GM12878 (cell line): ENCODE measurements at regions not wholly inside any gene's neighbourhood (a gene's known extent, or its start where the extent isn't known, plus 50 kb on each side); places are given as distances from the start of the nearest gene placed in this dataset.

Experiments used
- ATAC-seq: fragments of 200-7000 bp; cut with Tn5 transposase; 3 replicates; pipeline ENCODE4 v1.9.1; 2020; ENCODE audit warnings: mild to moderate bottlenecking, moderate library complexity
- BruUV-seq: library from RNA; stranded (reverse); fragments of 400-500 nt; replicated peaks from 2 replicates; lab custom pipeline; 2021; lab: Mats Ljungman, UMichigan
- CTCF ChIA-PET: fragments of 300-600 bp; sonication (Branson Sonifier 250); formaldehyde crosslinking; extraction: SDS; loops from one replicate; lab custom pipeline; 2021; ENCODE audit warnings: inconsistent platforms; lab: Yijun Ruan, JAX
- POLR2A ChIA-PET: fragments of 350-600 bp; formaldehyde crosslinking; extraction: SDS; loops from one replicate; lab custom pipeline; 2021; ENCODE audit warnings: inconsistent platforms; lab: Charles Lee
- RAD21 ChIA-PET: fragments of 300-600 bp; sonication (Branson Sonifier 250); formaldehyde crosslinking; loops from one replicate; lab custom pipeline; 2023; ENCODE audit warnings: antibody characterized with exemption; ENCODE audit not compliant: unreplicated experiment; lab: Charles Lee
- SMC1A ChIA-PET: fragments of 300-600 bp; sonication (Branson Sonifier 250); formaldehyde crosslinking; loops from one replicate; lab custom pipeline; 2023; ENCODE audit not compliant: unreplicated experiment, uncharacterized antibody; lab: Charles Lee
- DNase-seq: peaks from one replicate; pipeline ENCODE4 v3.0.0-alpha.2; 2011; ENCODE audit warnings: low read depth, low spot score
- FAIRE-seq: peaks from 3 replicates; lab custom pipeline; 2011; peaks lifted over from hg19 to GRCh38; lab: Jason Lieb, UNC
- H2AFZ ChIP-seq: 2 replicates; pipeline ENCODE4 v1.6.0; 2011; ENCODE audit warnings: low read depth, low read length, control low read depth; ENCODE audit not compliant: control insufficient read depth
- H3K27ac ChIP-seq: 2 replicates; pipeline ENCODE4 v1.5.1; 2011; ENCODE audit warnings: control low read depth; ENCODE audit not compliant: control insufficient read depth, insufficient read depth
- H3K27me3 ChIP-seq, 2 experiments: replicated peaks in 1 of 2; 2 replicates each; pipeline versions ENCODE4 v1.6.0 to v1.6.1; 2011; ENCODE audit warnings: low read length in 1 of 2; ENCODE audit not compliant: control insufficient read depth in 2 of 2, insufficient read depth in 2 of 2
- H3K36me3 ChIP-seq, 2 experiments: 2 replicates each; pipeline ENCODE4 v1.5.1; 2011; ENCODE audit warnings: low read length in 1 of 2; ENCODE audit not compliant: control insufficient read depth in 2 of 2, insufficient read depth in 2 of 2
- H3K4me1 ChIP-seq: 2 replicates; pipeline ENCODE4 v1.6.1; 2011; ENCODE audit warnings: mild to moderate bottlenecking, low read length, moderate library complexity, mixed read lengths; ENCODE audit not compliant: control insufficient read depth, insufficient read depth
- H3K4me2 ChIP-seq: 2 replicates; pipeline ENCODE4 v1.6.0; 2011; ENCODE audit warnings: control low read depth; ENCODE audit not compliant: control insufficient read depth, insufficient read depth
- H3K4me3 ChIP-seq: fragments of 200-600 bp; sonication (generic); 2 replicates; pipeline ENCODE4 v1.5.1; 2016
- H3K79me2 ChIP-seq: 2 replicates; pipeline ENCODE4 v1.6.0; 2011; ENCODE audit warnings: low read length; ENCODE audit not compliant: control insufficient read depth, insufficient read depth
- H3K9ac ChIP-seq: 2 replicates; pipeline ENCODE4 v1.8.0; 2011; ENCODE audit warnings: low read length, control low read depth, mixed read lengths; ENCODE audit not compliant: control insufficient read depth, insufficient read depth
- H3K9me3 ChIP-seq: replicated peaks from 3 replicates; pipeline ENCODE4 v1.5.1; 2011; ENCODE audit warnings: mild to moderate bottlenecking, low read length; ENCODE audit not compliant: control insufficient read depth, insufficient read depth
- H4K20me1 ChIP-seq: 2 replicates; pipeline ENCODE4 v1.6.0; 2011; ENCODE audit not compliant: control insufficient read depth, insufficient read depth
- CEBPZ ChIP-seq: fragments of 150-350 bp; IDR thresholded peaks from 2 replicates; pipeline ENCODE4 v1.6.1; 2016; ENCODE audit warnings: low read depth, low read length
- CHD2 ChIP-seq: IDR thresholded peaks from 2 replicates; pipeline ENCODE4 v1.6.1; 2011; ENCODE audit warnings: low read depth, low read length, improper control_type of control experiment, borderline replicate concordance
- CREB1 ChIP-seq: IDR thresholded peaks from 2 replicates; pipeline ENCODE4 v1.6.1; 2012; ENCODE audit warnings: low read depth, mild to moderate bottlenecking, inconsistent platforms
- KAT2A ChIP-seq: conservative IDR thresholded peaks from 2 replicates; pipeline ENCODE4 v1.6.1; 2011; ENCODE audit warnings: low read depth, low read length; ENCODE audit not compliant: control insufficient read depth
- PBX3 ChIP-seq: IDR thresholded peaks from 2 replicates; pipeline ENCODE4 v1.6.1; 2011; ENCODE audit warnings: mild to moderate bottlenecking, low read depth, low read length, moderate library complexity; ENCODE audit not compliant: insufficient replicate concordance
- YY1 ChIP-seq: IDR thresholded peaks from 2 replicates; pipeline ENCODE4 v1.6.1; 2011; ENCODE audit warnings: low read depth, mild to moderate bottlenecking, low read length
- ZBTB40 ChIP-seq: fragments of 450-650 bp; IDR thresholded peaks from 2 replicates; pipeline ENCODE4 v1.6.1; 2016; ENCODE audit warnings: mild to moderate bottlenecking, moderate library complexity, borderline replicate concordance
- ZZZ3 ChIP-seq: IDR thresholded peaks from 2 replicates; pipeline ENCODE4 v1.6.1; 2011; ENCODE audit warnings: low read depth; ENCODE audit not compliant: control insufficient read depth, insufficient read length
- WGBS: methylation state at CpG from one replicate; pipeline ENCODE4 v1.1.6; 2016; ENCODE audit warnings: low lambda C conversion rate; ENCODE audit not compliant: insufficient replicate concordance, insufficient coverage; ENCODE audit errors: missing lambda C conversion rate; 5-methylcytosine and 5-hydroxymethylcytosine counted together
- in situ Hi-C: fragments of 300-500 bp; cut with MboI; formaldehyde crosslinking; loops from 9 replicates; pipeline ENCODE4 v1.14.3; 2018; ENCODE audit warnings: mixed read lengths
- intact Hi-C: fragments of 100-400 bp; cut with micrococcal nuclease; formaldehyde crosslinking; loops from one replicate; pipeline ENCODE4 v1.14.2; 2022; ENCODE audit not compliant: unreplicated experiment

- TF ChIP-seq CEBPZ (no peak), CREB1 (no peak)
Measured at GRCh38 chr13:44866411-44866911, 122.8 kb downstream of the NUFIP1 start (continued).

- Histone ChIP-seq H3K4me3 (no peak overlapping the region), H3K79me2 (no peaks in the 10 kb centered on the region), H3K27me3 (no peaks in the 10 kb centered on the region), H3K4me1 (peaks cover 7% of the 10 kb centered on the region), H3K9ac (no peak overlapping the region), H3K27ac (no peak overlapping the region), H3K9me3 (peaks cover 3% of the 10 kb centered on the region; the same call in 2 of the 3 replicates), H3K4me2 (no peak overlapping the region), H3K36me3 (no peaks in the 10 kb centered on the region), H2AFZ (no peak overlapping the region), H4K20me1 (no peaks in the 10 kb centered on the region)
- RAD21 ChIA-PET: no interaction called here
- SMC1A ChIA-PET: interaction anchor here (0.6 kb wide), 1 partner anchor 377 kb away, joined by 3 read pairs; no protein-coding TSS in a partner anchor
- FAIRE-seq (no peak), ATAC-seq (no peak), DNase-seq (no peak)
- POLR2A ChIA-PET: no interaction called here
- CTCF ChIA-PET: no interaction called here
- WGBS: 30% methylated on average over 10 of the region's 10 CpGs
- BruUV-seq: no TSS peak
- intact Hi-C loops: no loop called here
- in situ Hi-C loops: no loop called here
- no peak for TF ChIP-seq KAT2A
- TF ChIP-seq ZBTB40: no peak
- no peak for TF ChIP-seq PBX3
- no peak for TF ChIP-seq YY1
- TF ChIP-seq CHD2: no peak
- TF ChIP-seq ZZZ3: no peak
Measured at GRCh38 chr13:44865722-44866410, 123.4 kb downstream of the NUFIP1 start.
